NCI-H2029 (cell line): ENCODE measurements at regions not wholly inside any gene's neighbourhood (a gene's known extent, or its start where the extent isn't known, plus 50 kb on each side); places are given as distances from the start of the nearest gene placed in this dataset.

Source experiments
- DNase-seq: peaks from one replicate; lab custom pipeline; 2025; lab: John Stamatoyannopoulos, UW

DNA sequence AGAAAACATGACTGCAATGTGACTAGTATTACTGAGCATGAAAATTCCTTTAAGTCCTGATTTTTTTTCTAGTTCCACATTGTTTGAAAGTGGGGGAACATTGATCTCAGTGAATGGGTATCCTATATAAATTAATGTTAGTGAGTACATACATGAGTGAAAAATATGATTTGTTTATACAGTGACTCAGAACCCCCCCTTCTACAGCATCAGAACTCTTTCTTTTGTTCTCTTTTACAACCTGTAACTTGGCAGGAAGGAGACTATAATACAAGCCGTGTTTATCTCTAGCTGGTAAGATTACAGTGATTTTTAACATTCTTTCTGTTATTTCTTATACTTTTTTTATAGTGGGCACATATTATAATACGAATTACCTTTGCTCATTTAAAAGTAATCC lies 384.7 kb downstream of the PDCD6IP start:
- no peak for DNase-seq

DNA sequence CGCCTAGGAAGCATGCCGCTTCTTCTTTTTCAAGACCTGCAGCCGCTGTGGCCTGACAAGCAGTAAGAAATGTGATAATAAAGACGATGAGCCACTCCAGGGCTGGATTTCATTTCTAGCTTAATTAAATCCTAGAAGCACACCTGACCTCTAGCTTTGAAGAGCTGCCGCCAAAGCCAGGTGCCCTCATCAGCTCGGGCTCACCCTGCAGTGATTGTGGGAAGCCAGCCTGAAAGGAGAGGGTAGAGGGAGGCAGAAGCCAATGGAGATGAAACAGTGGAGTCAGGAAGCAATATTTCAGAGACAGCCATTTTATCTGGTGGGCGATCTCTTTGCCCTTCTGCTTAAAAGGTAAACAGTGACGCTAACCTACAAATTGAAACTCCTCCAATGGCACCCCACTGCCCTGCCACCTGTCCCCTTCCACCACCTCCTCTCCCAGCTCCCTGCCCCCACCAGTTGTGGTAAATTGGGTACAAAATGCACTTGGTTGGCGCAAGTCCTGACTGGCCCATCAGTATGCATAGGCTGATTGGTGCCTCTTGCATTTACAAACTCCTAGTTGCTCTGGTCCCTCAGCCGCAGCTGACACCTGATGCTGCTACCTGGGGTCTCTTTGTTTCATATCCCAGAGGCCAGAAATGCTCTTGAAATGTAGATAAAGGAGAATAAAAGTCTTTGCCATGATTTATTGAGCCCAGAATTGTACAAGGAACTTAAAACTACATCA lies 385.3 kb downstream of the PDCD6IP start:
- DNase-seq = peak; percentile 16

DNA sequence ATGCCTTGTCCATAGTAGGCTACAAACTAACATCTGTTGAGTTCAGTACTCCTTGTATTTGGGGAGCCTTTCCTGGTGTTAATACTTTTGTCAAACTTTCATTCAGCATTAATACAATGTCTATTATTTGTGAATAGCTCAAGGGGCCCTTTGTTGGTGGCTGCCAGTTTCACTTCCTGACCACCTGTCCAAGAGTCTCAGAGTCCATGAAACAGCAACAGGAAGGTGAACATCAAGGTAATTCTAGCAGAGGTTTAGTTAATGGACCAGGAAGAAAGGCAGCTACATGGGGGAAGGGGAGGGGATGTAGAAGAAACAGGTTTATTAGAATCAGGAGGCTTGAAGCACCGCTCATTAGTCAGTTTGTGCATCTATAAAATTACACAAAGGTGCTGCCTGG lies 386.9 kb downstream of the PDCD6IP start:
- DNase-seq = no peak

DNA sequence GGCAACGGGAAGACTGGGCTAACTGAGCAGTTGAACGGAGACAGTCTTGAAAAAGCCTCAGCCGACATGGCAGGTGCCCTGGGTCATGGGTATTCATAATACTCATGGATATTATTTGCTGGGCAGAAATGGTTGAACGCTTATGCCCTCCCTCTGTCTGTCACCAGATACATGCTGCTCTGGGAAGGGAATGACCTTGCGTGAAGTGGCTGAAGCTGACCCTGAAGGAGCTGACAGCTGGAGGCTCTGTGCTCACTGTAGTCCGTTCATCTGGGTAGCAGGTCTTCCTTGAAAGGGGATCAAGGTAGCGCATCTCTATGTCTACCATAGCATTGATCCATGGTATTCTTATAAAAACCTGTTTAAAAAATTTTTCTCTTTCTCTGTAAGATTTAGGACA lies 390.7 kb downstream of the PDCD6IP start:
- DNase-seq = no peak

DNA sequence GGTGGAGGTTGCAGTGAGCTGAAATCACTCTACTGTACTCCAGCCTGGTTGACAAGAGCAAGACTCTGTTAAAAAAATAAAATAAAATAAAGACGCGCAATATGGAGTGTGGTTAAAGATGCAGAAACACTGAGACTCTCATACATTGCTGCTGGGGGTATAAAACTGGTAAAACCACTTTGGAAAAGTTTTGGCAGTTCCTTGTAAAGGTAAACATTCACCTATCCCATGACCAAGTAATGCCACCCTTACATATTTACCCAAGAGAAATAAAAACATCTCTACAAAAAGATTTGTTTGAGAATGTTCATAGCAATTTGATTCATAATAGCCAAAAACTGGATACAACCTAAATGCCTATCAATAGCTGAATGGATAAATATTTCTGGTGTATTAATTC lies 398.5 kb downstream of the PDCD6IP start:
- DNase-seq = no peak

DNA sequence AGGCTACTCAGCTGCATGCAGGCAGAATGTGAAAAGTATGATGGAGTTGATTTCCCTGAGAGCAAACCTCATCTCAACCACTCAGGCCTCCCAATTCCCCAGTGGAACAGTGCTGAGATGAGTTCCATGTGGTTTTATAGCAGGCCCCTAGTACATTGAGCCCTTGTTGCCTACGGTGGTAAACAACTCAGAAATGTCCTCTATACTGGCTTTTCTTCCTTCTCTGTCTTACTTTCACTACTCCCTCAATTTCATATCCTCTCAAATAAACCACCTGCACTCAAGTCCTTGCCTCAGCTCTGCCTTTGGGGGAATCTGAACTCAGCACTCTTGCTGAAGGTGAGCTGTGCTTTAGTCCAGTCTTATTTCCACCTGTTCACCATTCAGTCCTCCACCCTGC lies 399.9 kb downstream of the PDCD6IP start:
- DNase-seq = no peak

DNA sequence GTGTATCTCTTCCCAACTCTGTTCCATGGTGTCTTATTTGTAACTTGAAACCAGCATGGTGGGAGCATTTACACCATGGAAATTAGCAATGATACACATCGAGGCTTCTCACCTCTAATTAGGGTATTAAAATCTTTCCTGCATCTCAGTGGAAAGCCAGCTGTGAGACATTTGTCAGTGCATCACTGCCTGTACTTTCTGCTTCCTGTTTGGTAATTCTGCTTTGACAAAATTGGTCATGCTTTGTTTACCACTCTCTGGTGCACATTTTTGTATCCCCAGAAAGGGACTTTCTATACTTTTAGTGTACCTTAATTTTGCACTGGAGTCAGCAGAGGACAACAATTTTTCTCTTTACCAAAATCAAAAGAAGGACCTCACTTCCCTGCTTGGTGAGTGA lies 402.1 kb downstream of the PDCD6IP start:
- DNase-seq = no peak

DNA sequence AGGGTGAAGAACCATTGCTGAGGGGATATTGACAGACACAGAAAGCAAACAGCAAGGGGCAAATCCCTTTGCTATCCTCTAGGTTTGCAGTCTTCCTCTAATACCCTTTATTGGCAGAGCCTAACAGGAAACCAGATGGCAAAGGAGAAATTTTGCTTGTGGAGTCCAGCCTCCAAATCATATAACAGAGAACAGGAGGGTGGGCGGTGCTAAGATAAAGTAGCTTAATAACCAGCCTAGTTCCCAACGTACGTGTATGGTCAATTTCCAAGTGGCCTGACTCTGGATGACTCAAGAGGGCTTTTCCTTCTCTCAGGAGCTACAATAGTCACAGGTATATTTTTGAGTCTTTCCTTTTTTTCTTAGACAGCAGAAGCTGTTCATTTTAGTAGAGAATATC lies 404.5 kb downstream of the PDCD6IP start:
- DNase-seq = no peak

DNA sequence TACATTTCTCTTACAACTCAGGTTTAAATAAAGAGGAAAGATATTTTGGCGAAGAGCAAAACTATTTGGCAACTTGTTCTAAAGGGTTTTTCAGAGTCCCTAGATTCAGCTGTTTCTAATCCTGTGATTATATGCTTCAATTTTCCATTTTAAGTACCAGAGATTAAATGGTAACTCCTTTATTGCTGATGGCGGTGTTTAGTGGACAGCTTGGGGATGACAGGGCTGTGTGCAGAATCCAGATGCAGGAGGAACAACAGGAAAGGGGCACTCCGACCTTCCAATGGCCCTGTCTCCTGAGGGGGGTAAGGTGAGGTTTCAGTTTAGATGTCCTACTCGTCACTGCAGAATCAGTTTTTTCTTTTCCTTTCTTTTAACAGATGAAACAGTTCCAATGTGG lies 405.0 kb downstream of the PDCD6IP start:
- DNase-seq = no peak

DNA sequence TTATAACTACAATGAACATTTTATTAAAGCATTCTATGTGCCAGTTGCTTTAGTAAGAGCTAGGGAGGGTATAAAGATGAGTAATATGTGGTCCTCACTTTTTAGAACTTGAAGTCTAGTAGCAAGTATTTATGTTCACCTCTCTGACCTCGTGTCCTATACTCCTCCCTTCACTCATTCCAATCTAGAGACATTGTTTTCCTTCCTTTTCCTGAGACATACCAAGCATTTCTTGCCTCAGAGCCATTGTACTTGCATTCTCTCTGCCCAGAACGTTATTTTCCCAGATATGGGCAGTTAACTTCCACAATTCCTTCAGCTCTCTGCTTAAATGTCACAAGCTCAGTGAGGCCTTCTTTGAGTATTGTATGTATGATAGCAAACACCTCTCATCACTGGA lies 408.6 kb downstream of the PDCD6IP start:
- no peak for DNase-seq

DNA sequence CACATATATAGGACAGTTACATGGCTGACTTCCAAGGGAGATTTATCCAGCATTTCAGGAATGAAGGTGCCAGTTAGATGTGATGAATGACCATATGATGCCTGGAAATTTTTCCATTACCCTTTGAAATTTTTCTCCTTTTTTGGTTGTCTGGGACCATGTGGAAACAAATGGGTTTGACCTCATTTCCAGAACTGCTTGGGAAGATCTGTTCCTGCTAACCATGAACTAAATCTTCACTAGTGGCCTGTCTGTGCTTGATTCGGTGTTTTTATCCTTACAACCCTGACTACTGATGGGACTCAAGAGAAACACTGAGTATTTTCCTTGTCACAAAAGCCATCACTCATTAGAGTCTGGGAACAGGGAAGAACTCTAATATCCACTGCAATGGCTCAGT lies 409.4 kb downstream of the PDCD6IP start:
- no peak for DNase-seq

DNA sequence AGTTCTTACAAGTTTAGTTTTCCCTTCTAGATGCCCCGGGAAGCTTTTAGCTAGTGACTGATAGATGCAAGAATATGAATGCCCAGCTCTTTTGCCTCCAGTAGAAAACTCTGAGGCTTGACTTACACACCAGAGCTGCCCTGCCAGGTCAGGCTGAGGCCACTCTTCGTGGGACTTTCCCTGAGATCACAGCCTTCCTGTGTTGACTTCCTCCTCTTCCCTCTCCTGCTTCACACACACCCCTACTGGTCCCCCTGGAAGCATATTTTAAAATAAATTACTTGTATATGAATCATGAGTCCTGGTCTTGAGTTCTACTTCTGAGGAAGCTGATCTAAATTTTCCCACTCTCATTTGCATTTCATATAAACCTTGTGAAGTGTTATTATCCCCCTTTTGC lies 413.7 kb downstream of the PDCD6IP start:
- no peak for DNase-seq

DNA sequence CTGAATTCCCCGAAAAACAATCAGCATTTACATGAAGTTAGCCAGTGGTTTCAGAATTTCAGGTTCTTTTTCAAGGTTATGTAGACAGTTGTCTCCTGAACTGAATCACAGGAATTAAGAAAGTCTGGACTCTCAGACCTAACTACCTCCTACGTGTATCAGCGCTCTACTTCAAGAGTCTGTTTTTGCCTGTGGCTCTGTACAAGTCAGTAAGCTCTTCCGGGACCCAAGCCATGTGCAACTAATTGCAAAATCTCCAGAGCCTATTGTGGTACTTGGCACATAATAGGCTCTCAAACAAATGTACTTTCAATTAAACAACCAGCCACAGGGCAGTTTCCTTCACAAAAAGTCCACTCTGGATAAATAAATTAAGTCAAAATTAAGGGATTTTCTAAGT lies 414.2 kb downstream of the PDCD6IP start:
- peak; percentile 31 for DNase-seq

DNA sequence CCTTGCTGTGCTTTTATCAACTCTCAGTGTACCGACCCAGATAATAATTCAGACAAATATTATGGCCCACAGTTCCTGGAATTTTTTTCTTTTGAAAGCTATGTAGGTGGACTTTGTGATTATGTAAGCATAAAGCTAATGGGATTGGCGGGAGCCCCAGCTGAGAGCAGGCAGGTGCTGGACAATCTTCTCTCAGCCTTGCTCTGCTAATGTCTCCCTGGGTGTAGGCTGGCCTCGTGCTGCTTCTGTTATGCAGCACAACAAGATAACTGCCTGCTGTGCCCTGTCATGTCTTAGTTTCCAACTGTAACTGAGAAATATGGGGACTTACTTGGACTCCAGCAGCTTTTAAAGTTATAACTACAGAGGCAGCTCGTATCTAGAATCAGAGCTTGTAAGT lies 415.0 kb downstream of the PDCD6IP start:
- no peak for DNase-seq

DNA sequence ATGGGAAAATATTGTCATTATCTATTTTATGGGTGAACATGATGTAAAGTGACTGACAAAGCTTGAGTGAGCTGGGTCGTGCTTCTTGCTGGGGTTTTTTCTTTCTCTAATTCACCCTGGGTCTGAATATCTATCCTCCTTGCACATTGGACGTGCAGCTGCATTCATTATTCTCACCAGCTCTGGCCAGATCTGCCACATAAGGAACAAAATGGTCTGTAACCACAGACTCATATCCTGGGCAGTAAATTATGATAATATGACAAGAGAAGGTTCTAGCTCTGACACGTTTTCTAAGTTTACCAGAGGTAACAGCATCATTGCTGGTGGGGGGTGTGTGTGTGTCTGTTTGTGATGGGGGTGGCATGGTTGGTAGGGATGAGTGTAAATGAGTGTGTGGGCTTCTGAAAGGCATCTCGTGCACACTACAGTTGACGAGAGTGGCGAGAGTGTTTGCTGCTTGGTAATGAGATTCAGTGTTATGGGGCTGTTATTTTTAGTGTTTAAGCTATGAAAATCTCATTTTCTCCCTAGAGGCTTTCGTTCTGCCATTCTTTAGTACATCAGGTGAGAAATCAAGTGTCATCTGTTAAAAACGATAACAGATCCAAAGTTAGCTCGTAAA lies 418.4 kb downstream of the PDCD6IP start:
- no peak for DNase-seq

DNA sequence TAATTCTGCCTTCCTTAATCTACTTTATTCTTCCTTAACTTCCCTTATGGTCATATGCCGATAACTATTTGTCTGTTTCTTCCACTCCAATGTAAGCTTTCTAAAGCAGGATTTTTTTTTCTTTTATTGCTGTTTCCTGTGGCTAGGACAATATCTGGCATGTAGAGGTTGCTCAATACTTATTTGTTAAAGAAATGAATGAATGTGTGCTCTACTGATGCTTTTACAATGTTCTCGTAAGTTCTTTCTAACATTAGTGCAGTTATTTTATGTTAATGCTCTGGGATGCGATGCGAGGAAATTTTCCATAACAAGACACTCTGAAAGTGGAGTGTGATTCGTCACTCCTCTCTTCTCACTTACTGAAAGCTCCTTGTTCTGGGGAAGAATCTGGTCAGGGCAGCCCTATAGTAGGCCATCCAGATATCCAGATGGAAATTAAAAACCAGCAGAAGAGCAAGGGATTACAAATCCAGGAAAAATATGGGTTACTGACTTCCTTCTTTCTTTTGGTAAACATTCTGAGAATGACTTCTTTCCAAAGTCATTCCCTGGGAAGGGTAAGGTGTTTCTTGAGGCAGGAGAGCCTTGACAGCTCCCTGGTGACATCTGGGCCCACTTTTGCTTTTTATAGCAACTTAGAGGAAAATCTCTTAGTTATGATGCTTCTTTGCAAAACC lies 420.4 kb downstream of the PDCD6IP start:
- no peak for DNase-seq

DNA sequence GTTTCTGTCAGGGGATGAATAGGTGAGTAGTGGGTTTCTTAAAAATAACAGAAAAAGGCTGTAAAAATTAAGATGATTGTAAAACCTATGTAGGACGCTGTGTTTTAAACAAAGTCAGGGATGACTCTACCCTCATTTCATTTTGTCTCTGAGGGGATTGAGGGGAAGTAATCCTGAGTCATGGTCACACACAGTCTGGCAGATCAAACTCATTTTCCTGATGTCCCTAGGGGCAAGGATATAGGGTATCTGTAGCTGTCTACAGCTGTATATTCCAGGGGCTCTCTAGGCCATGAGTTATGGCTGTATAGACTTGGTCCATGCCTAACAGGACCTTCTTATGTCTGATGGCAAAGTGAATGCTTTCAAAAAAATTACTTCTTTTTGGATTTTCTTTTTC lies 421.1 kb downstream of the PDCD6IP start:
- no peak for DNase-seq

DNA sequence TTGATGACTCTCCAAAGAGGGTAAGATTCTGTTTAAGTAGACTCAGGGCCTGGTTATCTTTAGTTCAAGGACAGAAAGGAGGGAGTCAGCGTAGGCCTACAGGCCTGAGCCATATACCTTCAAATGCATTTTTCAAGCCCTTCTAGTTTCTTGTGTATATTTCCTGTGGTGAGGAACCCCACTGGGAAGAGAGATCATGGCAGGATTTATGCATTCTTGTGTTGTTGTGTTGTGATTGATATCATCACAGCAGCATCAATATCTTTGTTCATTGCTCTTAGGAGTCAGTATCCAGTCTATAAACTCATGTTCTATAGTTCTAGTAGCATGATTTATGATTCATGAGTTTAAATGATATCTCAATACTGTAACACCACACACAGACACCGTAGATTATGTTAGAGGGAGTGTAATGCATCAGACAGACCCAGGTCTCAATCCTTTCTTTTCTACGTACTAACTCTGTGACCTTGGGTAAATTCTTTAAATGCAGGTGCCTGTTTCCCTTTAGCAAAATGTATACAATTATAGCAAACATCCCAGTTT lies 427.5 kb downstream of the PDCD6IP start:
- DNase-seq = no peak

DNA sequence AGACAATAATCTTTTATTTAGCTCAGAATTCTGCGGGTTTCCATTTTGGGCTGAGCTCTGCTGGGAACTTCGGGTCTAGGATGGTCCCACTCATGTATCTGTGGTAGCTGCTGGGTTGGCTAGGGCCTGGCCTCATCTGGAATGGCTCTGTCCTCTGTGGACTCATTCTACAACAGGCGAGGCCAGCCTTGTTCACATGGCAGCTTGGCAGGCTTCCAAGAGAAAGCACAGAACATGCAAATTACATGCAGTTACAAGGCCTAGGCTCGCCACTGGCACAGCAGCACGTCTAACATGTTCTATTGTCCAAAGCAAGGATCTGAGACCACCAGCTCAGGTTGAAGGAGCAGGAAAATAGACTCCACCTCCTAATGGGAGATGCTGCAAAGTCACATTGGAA lies 431.4 kb downstream of the PDCD6IP start:
- DNase-seq = peak; percentile 68

DNA sequence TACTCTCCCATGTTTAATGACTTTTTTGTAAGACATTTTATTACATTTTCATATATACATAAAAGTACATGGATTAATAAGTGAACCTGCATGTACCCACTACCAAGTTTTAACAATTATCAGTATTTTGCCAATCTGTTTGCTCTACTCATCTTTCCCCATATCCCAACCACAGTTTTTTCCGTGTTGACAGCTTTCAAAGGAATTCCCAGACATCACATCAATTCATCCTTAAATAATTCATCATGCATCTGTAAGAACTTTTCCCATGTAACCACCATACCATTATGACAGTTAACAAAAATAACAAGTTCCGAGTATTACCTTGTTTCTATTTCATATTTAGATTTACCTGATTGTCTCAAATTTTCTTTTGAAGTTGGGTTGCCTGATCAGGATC lies 436.7 kb downstream of the PDCD6IP start:
- DNase-seq = no peak

DNA sequence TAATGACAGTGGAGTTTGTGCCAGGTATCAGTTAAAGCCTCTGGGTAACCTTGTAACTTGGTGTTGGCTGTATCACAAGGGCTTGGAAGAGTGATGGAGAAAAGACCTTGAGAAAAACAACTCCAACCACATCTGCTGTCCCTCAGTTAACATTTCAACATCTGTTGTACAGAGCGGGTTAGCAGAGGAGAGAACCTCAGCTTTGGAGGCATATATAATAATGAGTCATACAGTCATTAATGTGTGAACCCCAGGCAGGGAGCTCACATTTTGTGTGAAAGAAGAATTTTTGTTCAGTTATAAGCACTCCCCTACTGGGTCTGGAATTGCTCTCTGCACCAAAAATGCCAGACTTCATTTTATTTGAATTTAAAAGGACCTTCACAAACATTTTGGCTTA lies 439.5 kb downstream of the PDCD6IP start:
- DNase-seq = no peak

DNA sequence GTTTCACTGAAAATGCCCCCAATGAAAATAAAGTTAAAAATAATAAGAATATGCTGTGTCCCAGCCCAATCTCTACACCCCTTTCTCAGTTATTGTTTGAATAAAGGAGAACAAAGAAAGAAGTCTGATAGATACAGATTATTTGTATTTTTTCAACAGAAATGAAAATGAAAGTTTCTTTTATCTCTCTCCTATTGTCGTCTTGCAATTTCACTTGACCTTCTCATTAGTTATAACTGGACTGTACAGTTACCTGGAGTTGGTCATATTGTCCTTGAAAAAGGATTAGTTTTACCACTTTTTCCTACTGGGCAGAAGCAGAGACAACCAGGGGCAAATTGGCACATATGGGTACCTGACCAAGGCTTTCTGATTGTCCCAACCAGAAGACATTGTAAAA lies 440.0 kb downstream of the PDCD6IP start:
- DNase-seq = no peak

DNA sequence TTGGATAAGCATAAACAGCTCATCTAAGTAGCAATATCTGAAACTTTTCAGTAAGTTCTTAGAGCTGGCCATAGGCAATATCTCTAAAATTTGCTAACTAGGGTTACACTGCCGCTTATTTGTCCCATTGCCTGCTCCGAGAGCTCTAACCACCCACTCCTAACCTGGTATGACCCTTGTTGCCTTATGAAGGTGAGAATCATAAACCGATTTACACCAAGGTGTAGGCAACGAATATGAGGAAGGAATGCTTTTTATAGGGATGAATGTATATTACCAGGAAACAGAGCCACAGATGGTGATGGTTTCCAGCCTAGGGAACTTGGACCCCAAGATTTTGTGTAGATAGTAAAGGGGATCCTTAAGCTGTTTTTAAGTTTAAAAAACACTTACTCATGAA lies 440.9 kb downstream of the PDCD6IP start:
- DNase-seq = no peak
